Fibroblast of lung (primary cell): ENCODE measurements at regions not wholly inside any gene's neighbourhood (a gene's known extent, or its start where the extent isn't known, plus 50 kb on each side); places are given as distances from the start of the nearest gene placed in this dataset.
A peak's percentile ranks its signal among the peaks of the same experiment; 100 is the strongest.

Experiments
- DNase-seq, 2 donors: peaks; one replicate each; pipeline versions ENCODE4 v3.0.0 to v3.0.0-alpha.2; 2010; ENCODE audit warnings: low read depth in 2 of 2
- H2AFZ ChIP-seq: 2 replicates; pipeline ENCODE4 v1.5.1; 2012; ENCODE audit warnings: low read length, control low read depth, inconsistent platforms
- H3K27ac ChIP-seq: 2 replicates; pipeline ENCODE4 v1.5.1; 2011; ENCODE audit warnings: low read length, control low read depth; ENCODE audit not compliant: insufficient read depth
- H3K27me3 ChIP-seq: 2 replicates; pipeline ENCODE4 v1.5.1; 2011; ENCODE audit warnings: mild to moderate bottlenecking, low read length; ENCODE audit not compliant: control insufficient read depth, insufficient read depth
- H3K36me3 ChIP-seq: 2 replicates; pipeline ENCODE4 v1.5.1; 2011; ENCODE audit warnings: low read length; ENCODE audit not compliant: control insufficient read depth, insufficient read depth
- H3K4me1 ChIP-seq: 2 replicates; pipeline ENCODE4 v1.5.1; 2011; ENCODE audit warnings: low read length; ENCODE audit not compliant: control insufficient read depth, insufficient read depth; ENCODE audit errors: extremely low read depth
- H3K4me2 ChIP-seq: 2 replicates; pipeline ENCODE4 v1.5.1; 2011; ENCODE audit warnings: low read length, control low read depth; ENCODE audit not compliant: insufficient read depth; ENCODE audit errors: extremely low read depth
- H3K4me3 ChIP-seq, 4 experiments: fragments of 200-600 bp in 1 of 4; sonication (generic) in 1 of 4; replicated peaks in 1 of 4; 2 replicates each; pipeline ENCODE4 v1.5.1; 2011 to 2016; ENCODE audit warnings: low read length in 4 of 4, low read depth in 3 of 4, mild to moderate bottlenecking in 3 of 4, control low read depth in 2 of 4, inconsistent platforms in 1 of 4, mixed read lengths in 1 of 4; ENCODE audit not compliant: insufficient read depth in 1 of 4; ENCODE audit errors: control extremely low read depth in 1 of 4
- H3K79me2 ChIP-seq: 2 replicates; pipeline ENCODE4 v1.5.1; 2012; ENCODE audit warnings: mild to moderate bottlenecking, low read length, inconsistent platforms; ENCODE audit not compliant: control insufficient read depth, insufficient read depth
- H3K9ac ChIP-seq: 2 replicates; pipeline ENCODE4 v1.5.1; 2011; ENCODE audit warnings: mild to moderate bottlenecking, low read length, control low read depth; ENCODE audit not compliant: insufficient read depth
- H3K9me3 ChIP-seq: 2 replicates; pipeline ENCODE4 v1.5.1; 2012; ENCODE audit warnings: low read depth, low read length; ENCODE audit not compliant: control insufficient read depth, insufficient read depth
- H4K20me1 ChIP-seq: 2 replicates; pipeline ENCODE4 v1.5.1; 2011; ENCODE audit warnings: low read length; ENCODE audit not compliant: control insufficient read depth, insufficient read depth; ENCODE audit errors: extremely low read depth
- EZH2 ChIP-seq: IDR thresholded peaks from 2 replicates; pipeline ENCODE4 v1.5.1; 2012; ENCODE audit warnings: low read length, control low read depth, mild to moderate bottlenecking; ENCODE audit errors: missing control alignments
- TF ChIP-seq, protein P1 (sequence below), 2 donors: IDR thresholded peaks in 1 of 2; conservative IDR thresholded peaks in 1 of 2; 1 replicate in 1 of 2; 2 replicates in 1 of 2; pipeline ENCODE4 v1.5.1; 2011 to 2012; ENCODE audit warnings: low read length in 2 of 2, control low read depth in 1 of 2, inconsistent platforms in 1 of 2, low read depth in 1 of 2, mild to moderate bottlenecking in 1 of 2

DNA sequence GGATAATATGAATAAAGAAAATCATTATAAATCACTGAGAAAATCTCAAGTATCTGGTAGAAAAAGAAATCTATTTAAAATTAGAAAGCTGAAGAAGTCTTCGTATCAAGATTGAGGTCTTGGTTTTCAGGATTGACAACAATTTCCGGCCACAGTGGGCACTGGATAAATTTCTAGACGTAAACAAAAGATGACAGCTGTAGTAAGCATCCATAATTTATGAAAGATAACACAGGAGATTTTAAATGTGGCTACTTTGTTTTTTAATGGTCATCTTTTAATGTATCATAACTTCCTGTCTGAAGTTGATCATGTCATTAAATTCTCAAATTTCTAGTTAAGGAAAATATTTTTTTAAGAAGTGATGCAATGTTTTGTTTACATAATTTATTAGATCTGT, 444.2 kb downstream of the HTR1B start:
- Histone ChIP-seq H3K79me2 (no peaks in the 10 kb centered on the region), H3K36me3 (no peaks in the 10 kb centered on the region), H2AFZ (no peak overlapping the region), H4K20me1 (no peaks in the 10 kb centered on the region), H3K27me3 (no peaks in the 10 kb centered on the region), H3K4me1 (no peaks in the 10 kb centered on the region), H3K9me3 (no peaks in the 10 kb centered on the region), H3K4me2 (no peak overlapping the region), H3K27ac (no peak overlapping the region), H3K4me3 (no peak overlapping the region), H3K9ac (no peak overlapping the region)
- TF ChIP-seq EZH2, result no peak
- TF ChIP-seq, protein P1, sequence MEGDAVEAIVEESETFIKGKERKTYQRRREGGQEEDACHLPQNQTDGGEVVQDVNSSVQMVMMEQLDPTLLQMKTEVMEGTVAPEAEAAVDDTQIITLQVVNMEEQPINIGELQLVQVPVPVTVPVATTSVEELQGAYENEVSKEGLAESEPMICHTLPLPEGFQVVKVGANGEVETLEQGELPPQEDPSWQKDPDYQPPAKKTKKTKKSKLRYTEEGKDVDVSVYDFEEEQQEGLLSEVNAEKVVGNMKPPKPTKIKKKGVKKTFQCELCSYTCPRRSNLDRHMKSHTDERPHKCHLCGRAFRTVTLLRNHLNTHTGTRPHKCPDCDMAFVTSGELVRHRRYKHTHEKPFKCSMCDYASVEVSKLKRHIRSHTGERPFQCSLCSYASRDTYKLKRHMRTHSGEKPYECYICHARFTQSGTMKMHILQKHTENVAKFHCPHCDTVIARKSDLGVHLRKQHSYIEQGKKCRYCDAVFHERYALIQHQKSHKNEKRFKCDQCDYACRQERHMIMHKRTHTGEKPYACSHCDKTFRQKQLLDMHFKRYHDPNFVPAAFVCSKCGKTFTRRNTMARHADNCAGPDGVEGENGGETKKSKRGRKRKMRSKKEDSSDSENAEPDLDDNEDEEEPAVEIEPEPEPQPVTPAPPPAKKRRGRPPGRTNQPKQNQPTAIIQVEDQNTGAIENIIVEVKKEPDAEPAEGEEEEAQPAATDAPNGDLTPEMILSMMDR (conservative IDR thresholded peaks at IDR 0.05 in 1 of 2, IDR thresholded peaks at IDR 0.05 in 1 of 2; ENCODE audit: low read depth in 1 of 2, low read length in 2 of 2), result no peak
- no peak for DNase-seq

DNA sequence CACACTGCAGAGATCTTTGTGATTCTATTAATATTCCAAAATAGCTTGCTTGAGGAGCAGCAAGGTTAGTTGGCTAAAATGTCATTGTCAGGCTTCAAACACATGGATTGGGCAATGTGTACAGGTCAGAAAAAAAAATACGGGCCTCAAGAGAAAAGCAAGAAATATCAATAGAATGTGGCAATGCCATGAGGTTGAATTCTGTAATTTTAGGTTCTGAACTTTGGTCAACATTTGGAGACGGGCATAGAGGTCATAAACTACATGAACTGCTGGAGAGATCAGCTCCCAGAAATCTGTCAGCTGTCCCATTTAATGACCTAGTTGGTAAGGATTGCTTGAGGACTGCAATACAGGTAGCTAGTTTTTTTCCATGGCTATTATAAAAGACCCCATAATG, 445.8 kb downstream of the HTR1B start:
- no peaks in the 10 kb centered on the region for H3K4me1 ChIP-seq
- H3K36me3 ChIP-seq, result no peaks in the 10 kb centered on the region
- no peaks in the 10 kb centered on the region for H3K79me2 ChIP-seq
- H3K9ac ChIP-seq, result no peak overlapping the region
- H3K27me3 ChIP-seq, result no peaks in the 10 kb centered on the region
- no peak overlapping the region for H3K27ac ChIP-seq
- no peak for DNase-seq
- TF ChIP-seq, protein P1 (conservative IDR thresholded peaks at IDR 0.05 in 1 of 2, IDR thresholded peaks at IDR 0.05 in 1 of 2; ENCODE audit: low read depth in 1 of 2, low read length in 2 of 2), result no peak
- no peak for TF ChIP-seq EZH2
- H3K4me2 ChIP-seq, result no peak overlapping the region
- no peaks in the 10 kb centered on the region for H4K20me1 ChIP-seq
- H3K4me3 ChIP-seq, result no peak overlapping the region
- H3K9me3 ChIP-seq, result no peaks in the 10 kb centered on the region
- H2AFZ ChIP-seq, result no peak overlapping the region

DNA sequence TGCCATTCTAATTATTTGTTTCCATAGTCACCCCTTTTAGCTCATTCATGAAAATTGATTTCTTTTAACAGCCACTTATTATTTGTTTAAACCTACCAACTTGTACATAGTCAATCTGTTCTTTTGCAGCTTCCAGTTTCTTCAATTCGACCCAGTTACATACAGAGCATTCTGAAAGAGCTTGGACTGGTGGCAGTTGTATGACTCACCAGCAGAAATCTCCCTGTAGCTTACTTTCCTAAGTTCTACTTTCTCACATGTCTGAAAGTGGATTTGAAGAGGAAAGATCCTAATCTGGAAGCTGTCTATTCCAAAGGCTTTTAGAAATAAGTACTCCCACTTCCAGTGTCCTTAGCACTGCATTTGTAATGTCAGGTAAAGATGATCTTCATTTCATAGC, 447.9 kb downstream of the HTR1B start:
- Histone ChIP-seq H3K4me2 (no peak overlapping the region), H3K27ac (no peak overlapping the region), H3K4me3 (no peak overlapping the region), H2AFZ (no peak overlapping the region), H3K4me1 (no peaks in the 10 kb centered on the region), H3K36me3 (no peaks in the 10 kb centered on the region), H3K9ac (no peak overlapping the region), H3K27me3 (no peaks in the 10 kb centered on the region), H3K79me2 (no peaks in the 10 kb centered on the region), H4K20me1 (no peaks in the 10 kb centered on the region), H3K9me3 (no peaks in the 10 kb centered on the region)
- TF ChIP-seq, protein P1 (conservative IDR thresholded peaks at IDR 0.05 in 1 of 2, IDR thresholded peaks at IDR 0.05 in 1 of 2; ENCODE audit: low read depth in 1 of 2, low read length in 2 of 2), result no peak
- no peak for TF ChIP-seq EZH2
- peak; percentile 26 to 56 for DNase-seq
